B cell (primary cell): ENCODE measurements at regions not wholly inside any gene's neighbourhood (a gene's known extent, or its start where the extent isn't known, plus 50 kb on each side); places are given as distances from the start of the nearest gene placed in this dataset.

Experiments
- ATAC-seq: fragments of 200-7000 bp; cut with Tn5 transposase; one replicate; pipeline ENCODE4 v1.10.0; 2021; ENCODE audit warnings: low read depth, mild to moderate bottlenecking, moderate number of reproducible peaks, moderate library complexity
- CTCF ChIA-PET: fragments of 350-600 bp; sonication (Branson Sonifier 250); formaldehyde crosslinking; loops from one replicate; lab custom pipeline; 2021; ENCODE audit warnings: antibody characterized with exemption, inconsistent platforms; lab: Charles Lee
- POLR2A ChIA-PET: fragments of 350-600 bp; sonication (Branson Sonifier 250); formaldehyde crosslinking; loops from one replicate; lab custom pipeline; 2021; ENCODE audit warnings: antibody characterized with exemption; lab: Charles Lee
- DNase-seq: peaks from one replicate; pipeline ENCODE4 v3.0.0; 2013
- H2AFZ ChIP-seq: 2 replicates; pipeline ENCODE4 v1.6.1; 2012; ENCODE audit warnings: mild to moderate bottlenecking, low read depth, low read length; ENCODE audit not compliant: insufficient read depth, poor library complexity, severe bottlenecking
- H3K27ac ChIP-seq, 2 donors: 1 replicate in 1 of 2; 2 replicates in 1 of 2; pipeline ENCODE4 v1.5.1; 2012 to 2013; ENCODE audit warnings: low read length in 2 of 2, mild to moderate bottlenecking in 2 of 2, moderate library complexity in 1 of 2
- H3K27me3 ChIP-seq, 4 experiments: fragments of 200-600 bp in 1 of 4; sonication (generic) in 1 of 4; replicated peaks in 1 of 4; 1 replicate in 2 of 4; 2 replicates in 2 of 4; pipeline versions ENCODE4 v1.6.1 to v1.7.0; 2013 to 2016; ENCODE audit warnings: low read length in 3 of 4, mild to moderate bottlenecking in 2 of 4, mixed read lengths in 1 of 4, moderate library complexity in 1 of 4; ENCODE audit not compliant: insufficient read depth in 4 of 4, control insufficient read depth in 3 of 4; ENCODE audit errors: control extremely low read depth in 1 of 4
- H3K36me3 ChIP-seq, 2 experiments: replicated peaks in 1 of 2; 1 replicate in 1 of 2; 2 replicates in 1 of 2; pipeline versions ENCODE4 v1.6.1 to v1.7.1; 2013; ENCODE audit warnings: low read length in 1 of 2; ENCODE audit not compliant: insufficient read depth in 2 of 2, control insufficient read depth in 1 of 2; ENCODE audit errors: control extremely low read depth in 1 of 2, extremely low read depth in 1 of 2
- H3K4me1 ChIP-seq, 2 donors: fragments of 200-600 bp in 1 of 2; sonication (generic) in 1 of 2; 1 replicate in 1 of 2; 2 replicates in 1 of 2; pipeline versions ENCODE4 v1.5.1 to v1.6.1; 2013 to 2017; ENCODE audit warnings: low read length in 2 of 2; ENCODE audit not compliant: control insufficient read depth in 2 of 2, insufficient read depth in 2 of 2
- H3K4me2 ChIP-seq: replicated peaks from 2 replicates; pipeline ENCODE3; 2012; ENCODE audit warnings: mild to moderate bottlenecking, low read depth, low read length; ENCODE audit not compliant: poor library complexity, severe bottlenecking
- H3K4me3 ChIP-seq, 5 experiments: fragments of 200-600 bp in 1 of 5; sonication (generic) in 1 of 5; 1 replicate in 3 of 5; 2 replicates in 2 of 5; pipeline versions ENCODE4 v1.5.1 to v1.7.0; 2011 to 2016; ENCODE audit warnings: low read length in 4 of 5, mild to moderate bottlenecking in 4 of 5, low read depth in 2 of 5, control low read depth in 1 of 5, moderate library complexity in 1 of 5; ENCODE audit not compliant: insufficient read depth in 1 of 5; ENCODE audit errors: control extremely low read depth in 1 of 5, extremely low read depth in 1 of 5
- H3K79me2 ChIP-seq: fragments of 200-600 bp; sonication (generic); one replicate; pipeline ENCODE4 v1.6.0; 2016; ENCODE audit warnings: low read length; ENCODE audit not compliant: control insufficient read depth, insufficient read depth
- H3K9ac ChIP-seq: fragments of 200-600 bp; sonication (generic); 2 replicates; pipeline ENCODE4 v1.6.1; 2017; ENCODE audit warnings: mild to moderate bottlenecking, low read length, moderate library complexity
- H3K9me3 ChIP-seq, 3 donors: one replicate each; pipeline versions ENCODE4 v1.6.1 to v1.7.1; 2013; ENCODE audit warnings: low read length in 2 of 3; ENCODE audit not compliant: control insufficient read depth in 2 of 3, insufficient read depth in 1 of 3; ENCODE audit errors: control extremely low read depth in 1 of 3
- H4K20me1 ChIP-seq: 2 replicates; pipeline ENCODE4 v1.6.0; 2012; ENCODE audit warnings: mild to moderate bottlenecking, low read length; ENCODE audit not compliant: insufficient read depth, control insufficient read depth, poor library complexity, severe bottlenecking
- H3K27ac Mint-ChIP-seq: one replicate; pipeline ENCODE4 v1.8.0; 2021; ENCODE audit warnings: mixed read lengths
- H3K27me3 Mint-ChIP-seq: one replicate; pipeline ENCODE4 v1.8.0; 2021; ENCODE audit warnings: mixed read lengths
- H3K4me1 Mint-ChIP-seq: one replicate; pipeline ENCODE4 v1.8.0; 2021; ENCODE audit warnings: mixed read lengths
- H3K4me3 Mint-ChIP-seq: one replicate; pipeline ENCODE4 v1.8.0; 2021; ENCODE audit warnings: mixed read lengths
- H3K9me3 Mint-ChIP-seq: one replicate; pipeline ENCODE4 v1.8.0; 2022; ENCODE audit warnings: mixed read lengths; ENCODE audit not compliant: insufficient read depth
- EZH2 ChIP-seq: IDR thresholded peaks from 2 replicates; pipeline ENCODE4 v1.6.1; 2012; ENCODE audit warnings: borderline replicate concordance, low read depth, mild to moderate bottlenecking, moderate library complexity, low read length; ENCODE audit not compliant: insufficient read depth, poor library complexity, severe bottlenecking
- WGBS: methylation state at CpG from one replicate; pipeline ENCODE4 v1.1.5; 2013; ENCODE audit warnings: missing lambda C conversion rate; ENCODE audit not compliant: insufficient coverage; 5-methylcytosine and 5-hydroxymethylcytosine counted together
- intact Hi-C: fragments of 100-400 bp; cut with micrococcal nuclease; formaldehyde crosslinking; loops from one replicate; pipeline ENCODE4 v1.10.0; 2022
- TF ChIP-seq, protein P1 (sequence below): fragments of 200-600 bp; IDR thresholded peaks from one replicate; pipeline ENCODE4 v1.8.0; 2022; ENCODE audit warnings: antibody characterized with exemption, mild to moderate bottlenecking

DNA sequence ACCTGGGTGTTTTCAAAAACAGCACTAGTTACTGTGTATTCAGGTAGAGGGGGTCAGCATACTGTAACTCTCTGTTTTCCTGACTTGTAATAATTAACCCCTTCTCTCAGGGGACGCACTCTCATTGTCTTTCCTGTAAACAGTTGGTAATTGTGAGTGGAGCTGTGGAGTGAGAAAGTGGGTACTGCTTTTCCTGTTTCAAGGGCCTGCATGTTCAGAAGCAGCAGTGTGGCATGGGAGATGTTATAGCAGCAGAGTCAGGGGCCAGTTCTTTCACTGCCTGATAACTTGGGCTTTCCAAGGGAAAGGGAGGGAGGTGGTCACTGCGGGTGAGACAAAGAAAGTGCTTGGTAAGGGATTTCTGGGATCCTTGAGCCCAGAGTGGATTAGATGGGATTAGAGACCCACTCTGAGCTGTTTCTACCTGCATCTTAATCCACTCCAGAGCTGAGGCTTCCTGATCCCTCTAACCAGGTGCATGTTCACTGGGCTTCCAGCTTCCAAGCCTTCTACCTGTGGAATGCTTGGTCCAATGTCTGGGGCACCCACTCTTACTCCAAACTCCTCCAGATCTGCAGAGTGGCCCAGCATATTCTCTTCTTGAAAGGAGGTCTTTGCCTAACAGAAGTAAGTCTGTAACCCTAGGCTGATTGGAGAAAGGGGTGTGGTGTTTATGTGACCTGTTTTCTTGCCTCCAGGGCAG lies 105.2 kb downstream of the RPLP1 start:
- ChIA-PET CTCF (interaction anchor here (0.6 kb wide), 1 partner anchor 21 kb away, joined by 4 read pairs; no protein-coding TSS in a partner anchor), POLR2A (no interaction called here)
- no peak overlapping the region for H3K4me3 ChIP-seq
- H3K79me2 ChIP-seq: no peaks in the 10 kb centered on the region
- Mint-ChIP-seq H3K4me3 (no peak overlapping the region), H3K27ac (no peak overlapping the region), H3K4me1 (no peaks in the 10 kb centered on the region), H3K27me3 (peaks cover 17% of the 10 kb centered on the region), H3K9me3 (no peaks in the 10 kb centered on the region)
- TF ChIP-seq EZH2: no peak
- TF ChIP-seq, protein P1, sequence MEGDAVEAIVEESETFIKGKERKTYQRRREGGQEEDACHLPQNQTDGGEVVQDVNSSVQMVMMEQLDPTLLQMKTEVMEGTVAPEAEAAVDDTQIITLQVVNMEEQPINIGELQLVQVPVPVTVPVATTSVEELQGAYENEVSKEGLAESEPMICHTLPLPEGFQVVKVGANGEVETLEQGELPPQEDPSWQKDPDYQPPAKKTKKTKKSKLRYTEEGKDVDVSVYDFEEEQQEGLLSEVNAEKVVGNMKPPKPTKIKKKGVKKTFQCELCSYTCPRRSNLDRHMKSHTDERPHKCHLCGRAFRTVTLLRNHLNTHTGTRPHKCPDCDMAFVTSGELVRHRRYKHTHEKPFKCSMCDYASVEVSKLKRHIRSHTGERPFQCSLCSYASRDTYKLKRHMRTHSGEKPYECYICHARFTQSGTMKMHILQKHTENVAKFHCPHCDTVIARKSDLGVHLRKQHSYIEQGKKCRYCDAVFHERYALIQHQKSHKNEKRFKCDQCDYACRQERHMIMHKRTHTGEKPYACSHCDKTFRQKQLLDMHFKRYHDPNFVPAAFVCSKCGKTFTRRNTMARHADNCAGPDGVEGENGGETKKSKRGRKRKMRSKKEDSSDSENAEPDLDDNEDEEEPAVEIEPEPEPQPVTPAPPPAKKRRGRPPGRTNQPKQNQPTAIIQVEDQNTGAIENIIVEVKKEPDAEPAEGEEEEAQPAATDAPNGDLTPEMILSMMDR: no peak
- no peak for DNase-seq
- no peak overlapping the region for H3K9ac ChIP-seq
- no peak overlapping the region for H2AFZ ChIP-seq
- H3K27me3 ChIP-seq: peaks cover 0 to 2% (median 0%) of the 10 kb centered on the region in 4 experiments
- WGBS: no CpG with 5 or more reads among the region's 2 CpGs
- peaks cover 0 to 3% (median 0%) of the 10 kb centered on the region in 3 donors for H3K9me3 ChIP-seq
- no peaks in the 10 kb centered on the region for H3K36me3 ChIP-seq
- H3K27ac ChIP-seq: no peak overlapping the region
- H3K4me2 ChIP-seq: no peak overlapping the region
- H3K4me1 ChIP-seq: no peaks in the 10 kb centered on the region
- intact Hi-C loops: no loop called here
- no peak for ATAC-seq
- H4K20me1 ChIP-seq: no peaks in the 10 kb centered on the region

DNA sequence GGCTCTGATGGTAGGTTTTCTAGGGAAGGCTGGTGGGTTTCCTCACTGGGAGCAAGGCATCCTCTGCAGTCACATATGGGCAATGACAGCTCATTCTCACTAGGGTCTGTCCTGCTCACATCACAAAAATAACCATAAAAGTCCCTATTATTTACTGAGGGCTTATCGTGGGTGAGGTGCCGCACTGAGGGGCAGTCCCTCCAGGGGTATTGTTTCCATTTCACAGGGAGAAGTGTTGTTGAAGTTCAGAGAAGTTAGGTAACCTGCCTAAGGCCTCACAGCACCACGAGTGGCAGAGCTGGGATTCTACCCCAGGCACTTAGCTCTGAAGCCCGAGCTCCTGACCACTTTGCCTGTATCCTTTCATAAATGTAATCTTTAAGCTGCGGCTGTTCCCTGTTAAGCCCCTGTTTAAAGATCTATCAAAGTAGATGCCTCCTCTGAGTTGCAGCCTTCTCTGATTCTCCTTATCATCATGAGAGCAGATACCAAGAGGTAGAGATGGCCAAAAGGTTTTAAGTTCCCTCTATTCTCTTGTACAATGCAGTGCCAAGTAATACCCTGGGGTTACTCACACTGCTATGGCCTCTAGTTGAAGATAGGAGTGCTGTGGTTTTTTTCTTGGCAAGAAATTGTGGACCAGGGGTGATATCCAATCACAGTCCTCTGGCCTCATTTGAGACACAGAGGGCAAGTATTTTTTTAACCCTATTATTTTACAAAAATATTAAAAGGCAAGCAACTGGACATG lies 107.0 kb downstream of the RPLP1 start:
- no peaks in the 10 kb centered on the region for H4K20me1 ChIP-seq
- intact Hi-C loops: no loop called here
- Mint-ChIP-seq H3K4me3 (no peak overlapping the region), H3K4me1 (no peaks in the 10 kb centered on the region), H3K27ac (no peak overlapping the region), H3K9me3 (no peaks in the 10 kb centered on the region), H3K27me3 (peaks cover 23% of the 10 kb centered on the region)
- no peaks in the 10 kb centered on the region for H3K4me1 ChIP-seq
- DNase-seq (no peak), ATAC-seq (no peak)
- no peak overlapping the region for H3K9ac ChIP-seq
- no peak overlapping the region for H3K4me2 ChIP-seq
- POLR2A ChIA-PET: no interaction called here
- peaks cover 0 to 2% (median 0%) of the 10 kb centered on the region in 4 experiments for H3K27me3 ChIP-seq
- WGBS: 57% methylated on average over 1 of the region's 5 CpGs
- H3K9me3 ChIP-seq: no peaks in the 10 kb centered on the region
- no peak overlapping the region for H3K4me3 ChIP-seq
- no peak overlapping the region for H2AFZ ChIP-seq
- TF ChIP-seq, protein P1: no peak
- TF ChIP-seq EZH2: no peak
- no peaks in the 10 kb centered on the region for H3K79me2 ChIP-seq
- no peak overlapping the region for H3K27ac ChIP-seq
- no peaks in the 10 kb centered on the region for H3K36me3 ChIP-seq
- CTCF ChIA-PET: interaction anchor here (1.2 kb wide), 1 partner anchor 908 kb away, joined by 3 read pairs; no protein-coding TSS in a partner anchor
